GM19468 (cell line): ENCODE measurements at regions not wholly inside any gene's neighbourhood (a gene's known extent, or its start where the extent isn't known, plus 50 kb on each side); places are given as distances from the start of the nearest gene placed in this dataset.
"Not testable (repeated sequence)": the region's sequence is repeated elsewhere in the genome, so short reads cannot be mapped to it uniquely, and the experiment has no call there.

Experiments used
- ATAC-seq: cut with Tn5 transposase; IDR thresholded peaks from one replicate; pipeline ENCODE4 v1.9.1; 2021; ENCODE audit warnings: mild to moderate bottlenecking, moderate library complexity, moderate number of reproducible peaks; ENCODE audit not compliant: unreplicated experiment; ENCODE audit errors: extremely low read depth

DNA sequence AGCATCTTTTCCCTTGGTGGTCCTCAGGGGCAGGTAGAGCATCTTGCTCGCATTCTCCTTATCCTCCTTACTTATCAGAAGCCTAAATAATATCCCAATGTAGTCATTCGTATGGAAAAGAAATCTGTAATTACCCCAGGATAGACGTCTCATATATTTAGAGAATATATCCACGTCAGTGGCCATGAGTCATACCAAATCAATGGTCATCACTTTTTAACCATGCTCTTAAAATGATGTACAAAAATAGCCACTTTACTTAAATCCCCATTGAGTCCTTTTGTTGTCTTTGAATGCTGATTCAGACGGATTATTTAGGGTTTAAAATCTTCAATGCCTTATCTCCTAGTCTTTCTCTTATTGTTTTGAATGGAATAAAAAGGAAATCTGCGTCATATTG lies 231.7 kb upstream of the STXBP5 start:
- no peak for ATAC-seq

DNA sequence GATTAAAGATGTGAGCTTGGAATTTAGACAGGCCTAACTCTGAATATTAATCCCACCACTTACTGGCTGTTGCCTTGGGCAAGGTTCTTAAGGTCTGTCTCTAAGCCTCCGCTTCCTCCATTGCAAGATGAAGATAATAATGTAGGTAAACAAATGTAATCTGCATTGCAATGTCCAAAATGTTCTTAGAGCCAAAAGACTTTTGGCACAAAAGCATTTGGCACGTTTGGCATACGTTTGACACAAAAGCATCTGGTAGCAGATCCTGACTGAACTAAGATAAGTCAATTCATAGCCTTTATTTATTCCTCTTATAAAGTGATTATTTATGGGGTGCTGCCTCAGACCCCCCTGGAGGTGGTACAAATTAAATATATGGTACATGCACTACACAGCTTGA lies 229.9 kb upstream of the STXBP5 start:
- no peak for ATAC-seq

DNA sequence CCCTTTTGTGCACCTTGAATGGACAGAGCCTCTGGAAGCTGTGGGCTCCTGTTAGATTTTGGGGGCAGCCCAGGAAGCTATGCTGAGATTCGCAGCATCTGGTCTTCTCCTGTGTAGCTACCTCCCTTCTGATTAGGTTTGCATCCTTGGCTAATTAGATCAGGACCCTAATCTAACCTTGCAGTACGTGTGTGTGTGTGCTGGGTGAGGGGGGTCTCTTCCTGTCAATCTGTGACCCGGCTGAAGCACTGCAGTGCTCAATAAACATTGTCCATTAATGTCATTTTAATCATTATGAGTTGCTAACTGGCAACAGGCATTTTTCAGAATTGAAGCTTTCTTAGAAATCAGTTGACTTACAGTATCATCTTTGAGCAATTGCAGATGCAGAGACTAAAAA lies 229.1 kb upstream of the STXBP5 start:
- ATAC-seq, result no peak

DNA sequence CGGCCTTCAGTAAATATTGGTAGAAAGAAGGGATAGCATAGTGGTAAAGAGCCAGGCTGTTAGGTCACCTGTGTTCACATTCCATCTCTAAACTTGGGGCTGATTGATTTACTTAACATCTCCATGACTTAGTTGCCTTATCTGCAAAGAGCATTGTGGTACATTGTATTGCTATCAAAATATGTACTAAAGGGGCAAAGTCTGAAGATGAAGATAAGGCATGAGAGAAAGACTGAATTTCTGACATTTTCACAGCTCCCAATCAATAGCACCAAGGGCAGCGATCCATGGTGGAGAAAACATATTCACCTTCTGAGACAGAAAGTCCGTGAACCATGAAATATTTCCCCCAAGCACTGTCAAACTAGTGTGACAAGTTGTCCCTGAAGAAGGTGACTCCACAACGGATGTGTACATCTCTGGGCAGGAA lies 223.3 kb upstream of the STXBP5 start:
- no peak for ATAC-seq

DNA sequence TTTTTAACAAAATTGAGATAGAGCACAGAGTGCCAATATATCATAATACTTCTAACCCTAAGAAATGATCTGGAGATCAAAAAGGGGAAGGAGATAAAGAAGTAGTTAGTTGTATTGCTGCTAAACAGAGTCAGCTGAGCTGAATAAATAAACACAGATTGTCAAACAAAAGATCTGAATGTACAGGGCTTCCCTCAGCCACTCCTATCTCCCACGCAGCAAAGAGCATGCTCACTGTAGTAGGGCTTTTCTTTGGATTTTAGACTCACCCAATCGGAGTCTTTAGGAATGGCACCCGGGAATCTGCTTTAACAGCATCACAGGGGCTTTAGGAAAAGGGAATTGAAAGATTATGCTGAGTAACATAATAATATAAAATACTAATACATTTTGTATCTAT lies 222.2 kb upstream of the STXBP5 start:
- no peak for ATAC-seq

DNA sequence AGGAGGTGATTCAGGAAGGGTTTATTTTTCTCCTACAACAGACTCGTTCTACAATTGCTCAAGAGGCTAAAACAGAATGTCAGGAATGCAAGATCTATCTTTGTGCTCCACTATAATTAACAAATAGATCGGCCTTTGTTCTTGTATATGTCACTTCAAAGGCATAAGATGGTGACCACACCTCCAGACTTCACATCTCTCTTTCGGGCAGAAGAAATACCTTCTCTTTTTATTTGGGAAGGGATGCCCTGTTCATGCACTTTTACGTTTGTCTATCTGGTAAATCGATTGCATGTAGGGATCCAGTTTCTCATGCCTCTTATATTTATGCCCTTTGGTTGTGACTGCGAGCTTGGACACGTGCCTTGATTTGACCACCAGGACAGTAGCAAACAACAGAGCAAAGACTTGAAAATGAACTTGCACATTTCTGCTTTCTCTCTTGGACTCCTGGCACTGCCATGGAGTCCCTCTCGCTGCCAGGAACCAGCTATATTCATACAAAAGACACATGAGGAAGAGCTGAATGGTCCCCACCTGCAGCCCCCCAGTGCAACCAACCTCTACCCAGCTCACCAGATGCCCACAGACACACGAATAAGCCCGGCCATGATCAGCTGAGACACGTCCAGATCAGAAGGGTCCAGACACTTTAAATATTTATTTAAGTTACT lies 219.8 kb upstream of the STXBP5 start:
- ATAC-seq, result no peak

DNA sequence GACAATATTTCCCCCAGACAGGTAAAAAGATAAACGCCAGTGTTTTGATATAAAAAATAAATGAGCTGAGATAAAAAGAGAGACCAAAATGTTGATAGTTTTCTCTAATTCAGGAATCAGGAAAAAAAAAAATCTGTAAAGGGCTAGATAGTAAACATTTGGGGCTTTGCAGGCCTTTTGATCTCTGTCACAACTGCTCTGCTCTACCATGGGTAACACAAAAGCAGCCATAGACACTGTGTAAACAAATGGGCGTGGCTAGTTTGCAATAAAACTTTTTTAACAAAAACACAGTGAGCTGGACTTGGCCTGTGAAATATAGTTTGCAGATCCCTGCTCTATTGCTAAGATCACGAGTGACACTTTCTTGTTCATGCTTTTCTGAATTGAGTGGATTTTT lies 219.1 kb upstream of the STXBP5 start:
- ATAC-seq, result no peak

DNA sequence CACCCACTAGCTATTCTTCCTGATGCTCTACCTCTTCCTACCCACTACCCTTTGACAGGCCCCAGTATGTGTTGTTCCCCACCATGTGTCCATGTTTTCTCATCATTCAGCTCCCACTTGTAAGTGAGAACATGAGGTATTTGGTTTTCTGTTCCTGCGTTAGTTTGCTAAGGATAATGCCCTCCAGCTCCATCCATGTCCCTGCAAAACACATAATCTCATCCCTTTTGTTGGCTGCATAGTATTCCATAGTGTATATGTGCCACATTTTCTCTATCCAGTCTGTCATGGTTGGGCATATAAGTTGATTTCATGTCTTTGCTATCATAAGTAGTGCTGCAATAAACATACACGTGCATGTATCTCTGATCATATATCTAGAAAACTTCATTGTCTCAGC lies 218.3 kb upstream of the STXBP5 start:
- ATAC-seq, result no peak

DNA sequence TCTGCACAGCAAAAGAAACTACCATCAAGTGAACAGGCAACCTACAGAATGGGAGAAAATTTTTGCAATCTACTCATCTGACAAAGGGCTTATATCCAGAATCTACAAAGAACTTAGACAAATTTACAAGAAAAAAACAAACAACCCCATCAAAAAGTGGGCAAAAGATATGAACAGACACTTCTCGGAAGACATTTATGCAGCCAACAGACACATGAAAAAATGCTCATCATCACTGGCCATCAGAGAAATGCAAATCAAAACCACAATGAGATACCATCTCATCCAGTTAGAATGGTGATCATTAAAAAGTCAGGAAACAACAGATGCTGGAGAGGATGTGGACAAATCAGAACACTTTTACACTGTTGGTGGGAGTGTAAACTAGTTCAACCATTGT lies 216.3 kb upstream of the STXBP5 start:
- not testable (repeated sequence) for ATAC-seq

DNA sequence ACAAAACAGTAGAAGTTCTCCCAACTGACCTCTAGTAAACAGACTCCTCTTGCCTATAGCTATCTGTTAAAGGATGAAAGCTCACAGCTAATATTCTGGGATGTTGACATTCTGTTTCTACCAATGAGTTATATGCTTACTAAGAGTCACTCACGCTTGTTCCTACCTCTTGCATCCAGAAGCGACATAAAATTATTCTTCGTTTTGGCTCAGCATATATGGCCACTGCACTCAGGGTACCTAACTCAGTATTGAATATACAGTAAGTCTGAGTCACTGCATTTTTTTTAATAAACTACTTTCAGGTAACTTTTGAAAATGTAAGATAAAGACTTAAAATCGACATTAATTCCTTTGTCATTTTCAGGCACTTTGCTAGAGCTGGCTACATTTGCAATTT lies 214.4 kb upstream of the STXBP5 start:
- no peak for ATAC-seq

DNA sequence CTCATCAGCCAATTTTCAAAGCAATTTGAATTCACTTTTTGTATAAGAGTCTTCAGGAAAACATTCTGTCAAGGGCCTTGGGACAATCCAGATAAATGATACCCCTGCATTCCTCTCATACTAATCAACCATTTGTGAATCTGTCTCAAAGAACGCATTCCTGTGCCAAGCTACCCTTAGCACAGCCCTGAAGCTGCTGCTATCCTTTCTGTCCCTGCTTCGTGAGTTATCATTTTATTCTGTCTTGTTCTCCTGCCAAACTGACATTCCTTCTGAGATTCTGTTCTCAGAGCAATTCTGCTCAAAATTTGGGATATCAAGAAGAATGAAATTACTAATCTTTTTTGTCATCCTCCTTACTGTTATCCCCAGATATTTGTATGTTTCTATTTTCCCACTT lies 213.9 kb upstream of the STXBP5 start:
- ATAC-seq, result no peak

DNA sequence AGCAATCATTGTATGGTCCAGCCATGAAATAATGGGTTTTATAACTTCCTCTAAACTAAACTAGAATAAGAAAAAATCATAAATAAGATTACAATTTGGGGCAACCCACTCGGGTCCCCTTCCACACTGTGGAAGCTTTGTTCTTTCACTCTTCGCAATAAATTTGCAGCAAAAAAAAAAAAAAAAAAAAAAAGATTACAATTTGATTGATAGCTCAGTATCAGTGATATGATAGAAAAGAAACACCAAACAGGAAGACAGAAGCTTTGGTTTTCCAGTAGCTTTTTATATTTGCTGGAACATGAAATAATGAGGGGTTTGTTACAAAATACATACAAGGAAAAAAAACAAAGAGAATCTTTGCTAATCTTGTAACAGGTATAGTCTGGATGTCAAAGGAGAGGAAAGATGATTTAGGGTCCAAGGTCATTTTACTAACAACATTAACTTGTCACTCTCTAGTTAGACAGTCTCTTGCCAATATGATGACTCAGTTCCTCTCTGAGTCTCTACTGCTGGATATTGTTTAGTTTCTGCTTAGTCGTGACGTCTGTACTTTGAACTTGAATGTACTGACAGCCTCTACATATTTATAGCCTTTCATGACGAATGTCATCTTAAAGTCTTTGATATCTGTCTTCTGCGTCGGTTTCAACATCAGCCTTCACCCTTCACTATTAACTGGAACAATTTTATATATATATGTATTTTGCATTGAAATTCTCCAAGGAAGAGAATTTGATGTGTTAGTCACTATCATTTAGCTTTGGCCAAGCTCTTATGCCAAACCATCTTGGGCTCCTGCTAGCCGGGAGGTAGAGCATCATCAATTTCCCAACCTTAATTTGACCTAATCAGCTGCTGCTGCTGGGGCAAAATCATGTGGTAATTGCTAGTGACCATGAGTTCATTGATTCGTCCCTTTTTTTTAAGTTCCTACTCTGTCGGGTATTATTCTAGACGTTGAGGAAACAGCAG lies 213.1 kb upstream of the STXBP5 start:
- no peak for ATAC-seq

DNA sequence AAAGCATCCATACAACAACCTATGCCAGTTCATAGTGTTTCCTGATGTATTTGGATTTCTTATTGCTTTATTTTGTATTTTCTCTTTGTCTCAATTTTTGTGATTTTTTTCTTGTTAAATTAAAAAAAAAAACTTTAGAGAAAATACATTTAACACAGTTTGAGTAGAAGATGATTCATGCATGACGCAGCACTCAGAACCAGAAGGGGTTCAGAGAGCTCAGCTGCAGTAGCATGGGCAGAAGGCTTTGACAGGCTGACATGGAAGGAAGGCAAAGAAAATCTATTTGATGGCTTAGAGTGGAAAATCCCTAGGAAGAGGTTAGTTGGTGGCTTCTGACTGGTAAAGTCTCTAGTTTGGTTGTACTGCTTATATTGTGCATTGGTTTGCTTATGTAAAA lies 207.2 kb upstream of the STXBP5 start:
- no peak for ATAC-seq

DNA sequence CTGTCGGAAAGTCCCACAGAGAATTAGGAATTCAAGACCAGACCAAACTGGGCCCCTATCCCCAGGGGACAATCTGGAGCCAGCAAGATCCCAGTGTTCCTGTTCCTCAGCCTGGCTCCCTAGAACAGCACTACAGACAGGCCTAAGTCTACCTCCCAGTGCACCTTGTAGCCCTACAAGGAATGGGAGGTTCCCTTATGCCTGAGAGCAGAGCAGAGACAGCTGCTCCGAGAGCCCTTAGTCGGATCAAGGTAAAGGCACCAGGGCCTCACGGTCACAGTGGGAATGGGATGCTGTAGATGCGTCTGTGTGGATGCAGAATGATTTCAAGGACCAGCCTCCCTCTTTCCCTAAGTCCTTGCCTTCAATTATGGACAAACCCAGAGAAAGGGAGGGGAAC lies 204.5 kb upstream of the STXBP5 start:
- no peak for ATAC-seq

DNA sequence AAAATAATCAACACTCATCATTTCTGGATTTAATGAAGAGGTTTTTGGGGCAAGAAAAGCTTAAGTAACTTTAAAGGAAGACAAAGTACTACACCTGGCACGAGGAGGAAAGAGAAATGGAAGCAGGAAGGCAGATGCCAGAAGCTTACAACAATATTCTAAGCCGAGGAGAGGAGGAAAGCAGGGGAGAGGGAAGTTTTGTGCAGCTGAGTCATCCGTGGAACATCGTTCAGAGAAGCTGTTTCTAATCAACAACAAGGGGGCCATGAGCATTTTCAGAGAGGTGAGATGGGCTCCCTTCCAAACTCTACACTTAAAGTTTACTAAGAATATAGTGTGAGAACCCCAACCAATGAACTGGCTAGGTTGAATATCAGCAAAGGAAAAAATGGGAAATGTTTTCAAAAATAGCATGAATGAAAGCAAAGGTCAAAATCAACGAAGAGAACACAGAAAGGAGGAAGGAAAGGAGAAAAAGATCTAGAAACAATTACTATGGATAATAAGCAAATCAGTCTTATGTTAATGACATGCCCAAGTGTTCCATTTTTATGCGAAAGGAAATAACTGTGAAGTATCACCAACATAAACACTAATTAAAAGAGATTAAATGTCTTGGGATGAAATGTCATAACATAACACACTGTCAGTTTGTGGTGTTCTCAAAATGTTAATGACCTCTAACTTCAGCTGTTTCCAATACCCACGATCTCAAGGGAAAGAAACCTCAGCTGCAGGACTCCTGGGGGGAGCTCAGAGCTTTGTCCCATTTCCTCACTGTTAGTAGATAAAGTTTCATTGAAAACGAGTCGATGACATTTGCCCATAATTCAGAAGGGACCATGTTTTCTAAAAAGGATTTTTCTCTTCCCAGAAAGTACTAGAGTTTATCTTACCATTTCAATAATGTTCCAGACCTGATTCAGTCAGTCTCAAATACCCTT lies 203.4 kb upstream of the STXBP5 start:
- no peak for ATAC-seq

DNA sequence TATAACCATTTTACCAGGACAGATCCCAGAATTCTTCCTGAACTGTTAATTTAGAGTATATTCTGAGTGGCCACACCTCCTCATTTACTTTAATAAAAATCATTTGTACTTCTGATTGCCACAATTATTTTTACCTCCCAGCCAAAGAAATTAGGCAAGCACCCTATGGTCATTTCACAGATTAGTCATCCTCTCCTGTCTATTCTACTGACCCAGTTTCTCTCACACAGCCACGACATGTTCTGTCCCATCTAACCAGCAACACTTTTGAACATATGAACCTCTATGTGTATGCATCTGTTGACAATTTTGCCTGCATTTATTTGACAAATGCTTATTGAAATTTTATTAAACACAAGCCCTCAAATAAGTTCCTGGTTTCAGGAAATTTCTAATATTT lies 202.6 kb upstream of the STXBP5 start:
- ATAC-seq, result no peak

DNA sequence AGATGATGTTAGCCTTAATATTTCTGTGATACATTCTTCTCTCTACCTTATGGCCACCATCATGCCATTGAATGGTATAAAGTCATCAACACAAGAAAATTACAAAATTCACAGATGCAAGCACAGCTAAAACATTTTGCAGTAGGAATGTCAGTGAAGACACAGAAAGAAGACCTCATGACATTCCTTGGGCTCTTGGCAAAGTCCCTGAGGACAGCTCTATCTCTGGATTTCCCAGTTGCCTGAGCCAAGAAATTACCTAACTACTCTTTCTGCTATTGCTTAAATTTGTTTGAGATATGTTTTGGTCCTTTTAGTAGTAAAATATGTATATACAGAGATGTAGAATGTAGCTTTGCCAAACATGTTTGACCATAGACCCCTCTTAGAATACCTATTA lies 201.0 kb upstream of the STXBP5 start:
- no peak for ATAC-seq

DNA sequence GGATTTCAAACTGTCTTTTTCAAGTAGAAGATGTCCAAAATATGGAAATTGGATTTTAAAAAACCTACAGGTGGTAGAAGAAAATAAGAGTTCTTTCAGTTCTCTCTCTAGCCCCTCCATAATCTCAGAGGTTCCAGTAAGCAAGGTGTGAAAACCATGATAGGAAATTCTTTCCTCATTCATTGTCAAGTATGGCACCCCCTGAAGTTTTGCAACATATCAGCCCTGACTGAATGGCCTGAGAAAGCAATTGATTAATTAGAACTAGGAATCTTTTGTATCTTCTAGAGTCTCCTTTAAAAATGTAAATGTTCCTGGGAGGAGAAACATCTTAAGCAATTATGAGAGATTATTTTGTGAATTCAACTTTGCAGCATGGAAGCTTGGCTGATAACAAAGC lies 198.7 kb upstream of the STXBP5 start:
- ATAC-seq, result no peak

DNA sequence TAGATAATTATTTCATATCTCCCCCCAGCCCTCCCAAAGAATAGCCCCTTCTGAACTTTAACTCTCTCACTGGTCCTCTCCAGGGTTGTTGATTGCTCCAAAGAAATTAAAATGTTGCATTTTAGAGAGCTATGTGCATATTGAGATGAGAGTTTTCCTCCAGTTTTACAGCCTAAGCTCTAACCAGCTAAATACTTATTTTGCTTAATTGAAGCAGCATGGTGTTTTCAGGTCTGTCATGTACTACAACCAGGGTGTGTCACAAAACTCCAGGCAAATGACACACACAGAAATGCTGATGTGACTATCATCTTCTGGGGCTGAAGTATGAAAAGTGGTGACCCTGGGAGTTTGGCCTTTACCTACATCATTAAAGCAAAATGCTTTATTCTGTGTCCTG lies 196.8 kb upstream of the STXBP5 start:
- ATAC-seq, result no peak

DNA sequence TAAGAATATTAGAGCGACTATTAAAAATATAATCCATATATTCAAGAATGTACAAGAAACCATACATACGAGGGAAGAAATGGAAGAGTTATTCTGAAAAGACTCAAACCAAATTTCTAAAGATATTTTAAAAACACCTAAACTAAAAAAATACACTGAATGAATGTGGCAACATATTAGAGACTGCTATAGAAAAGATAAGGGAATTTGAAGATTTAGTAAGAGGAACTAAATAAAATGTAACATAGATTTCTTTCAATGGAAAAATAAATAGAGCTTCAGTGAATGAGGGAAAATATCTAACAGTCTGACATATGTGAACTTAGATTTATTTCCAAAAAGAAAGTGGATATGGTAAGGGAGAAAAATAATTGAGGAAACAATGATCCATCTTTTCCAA lies 194.9 kb upstream of the STXBP5 start:
- ATAC-seq, result no peak

DNA sequence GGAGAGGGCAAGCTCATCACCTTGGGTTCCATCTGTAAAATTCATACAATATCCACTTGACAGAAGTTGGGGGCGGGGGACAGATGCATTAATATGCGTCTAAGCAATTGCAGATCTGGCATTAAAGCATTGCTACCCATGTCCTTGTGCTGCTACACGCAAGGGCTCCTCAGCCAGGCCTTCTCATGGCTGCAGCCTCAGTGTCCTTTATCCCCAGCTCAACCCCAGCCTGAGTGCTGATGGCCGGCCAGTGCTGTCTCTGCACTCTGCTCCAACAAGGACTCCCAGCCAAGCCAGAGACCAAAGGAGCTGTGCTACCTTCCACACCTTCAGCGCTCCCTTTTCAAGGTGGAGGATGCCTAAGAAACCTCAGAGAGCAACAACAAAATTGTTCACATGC lies 188.5 kb upstream of the STXBP5 start:
- no peak for ATAC-seq
